GM12878 (cell line): ENCODE measurements at regions not wholly inside any gene's neighbourhood (a gene's known extent, or its start where the extent isn't known, plus 50 kb on each side); places are given as distances from the start of the nearest gene placed in this dataset.

Experiments
- ATAC-seq: fragments of 200-7000 bp; cut with Tn5 transposase; 3 replicates; pipeline ENCODE4 v1.9.1; 2020; ENCODE audit warnings: mild to moderate bottlenecking, moderate library complexity
- BruUV-seq: library from RNA; stranded (reverse); fragments of 400-500 nt; replicated peaks from 2 replicates; lab custom pipeline; 2021; lab: Mats Ljungman, UMichigan
- CTCF ChIA-PET: fragments of 300-600 bp; sonication (Branson Sonifier 250); formaldehyde crosslinking; extraction: SDS; loops from one replicate; lab custom pipeline; 2021; ENCODE audit warnings: inconsistent platforms; lab: Yijun Ruan, JAX
- POLR2A ChIA-PET: fragments of 350-600 bp; formaldehyde crosslinking; extraction: SDS; loops from one replicate; lab custom pipeline; 2021; ENCODE audit warnings: inconsistent platforms; lab: Charles Lee
- RAD21 ChIA-PET: fragments of 300-600 bp; sonication (Branson Sonifier 250); formaldehyde crosslinking; loops from one replicate; lab custom pipeline; 2023; ENCODE audit warnings: antibody characterized with exemption; ENCODE audit not compliant: unreplicated experiment; lab: Charles Lee
- SMC1A ChIA-PET: fragments of 300-600 bp; sonication (Branson Sonifier 250); formaldehyde crosslinking; loops from one replicate; lab custom pipeline; 2023; ENCODE audit not compliant: unreplicated experiment, uncharacterized antibody; lab: Charles Lee
- DNase-seq: peaks from one replicate; pipeline ENCODE4 v3.0.0-alpha.2; 2011; ENCODE audit warnings: low read depth, low spot score
- FAIRE-seq: peaks from 3 replicates; lab custom pipeline; 2011; peaks lifted over from hg19 to GRCh38; lab: Jason Lieb, UNC
- H2AFZ ChIP-seq: 2 replicates; pipeline ENCODE4 v1.6.0; 2011; ENCODE audit warnings: low read depth, low read length, control low read depth; ENCODE audit not compliant: control insufficient read depth
- H3K27ac ChIP-seq: 2 replicates; pipeline ENCODE4 v1.5.1; 2011; ENCODE audit warnings: control low read depth; ENCODE audit not compliant: control insufficient read depth, insufficient read depth
- H3K27me3 ChIP-seq, 2 experiments: replicated peaks in 1 of 2; 2 replicates each; pipeline versions ENCODE4 v1.6.0 to v1.6.1; 2011; ENCODE audit warnings: low read length in 1 of 2; ENCODE audit not compliant: control insufficient read depth in 2 of 2, insufficient read depth in 2 of 2
- H3K36me3 ChIP-seq, 2 experiments: 2 replicates each; pipeline ENCODE4 v1.5.1; 2011; ENCODE audit warnings: low read length in 1 of 2; ENCODE audit not compliant: control insufficient read depth in 2 of 2, insufficient read depth in 2 of 2
- H3K4me1 ChIP-seq: 2 replicates; pipeline ENCODE4 v1.6.1; 2011; ENCODE audit warnings: mild to moderate bottlenecking, low read length, moderate library complexity, mixed read lengths; ENCODE audit not compliant: control insufficient read depth, insufficient read depth
- H3K4me2 ChIP-seq: 2 replicates; pipeline ENCODE4 v1.6.0; 2011; ENCODE audit warnings: control low read depth; ENCODE audit not compliant: control insufficient read depth, insufficient read depth
- H3K4me3 ChIP-seq: fragments of 200-600 bp; sonication (generic); 2 replicates; pipeline ENCODE4 v1.5.1; 2016
- H3K79me2 ChIP-seq: 2 replicates; pipeline ENCODE4 v1.6.0; 2011; ENCODE audit warnings: low read length; ENCODE audit not compliant: control insufficient read depth, insufficient read depth
- H3K9ac ChIP-seq: 2 replicates; pipeline ENCODE4 v1.8.0; 2011; ENCODE audit warnings: low read length, control low read depth, mixed read lengths; ENCODE audit not compliant: control insufficient read depth, insufficient read depth
- H3K9me3 ChIP-seq: replicated peaks from 3 replicates; pipeline ENCODE4 v1.5.1; 2011; ENCODE audit warnings: mild to moderate bottlenecking, low read length; ENCODE audit not compliant: control insufficient read depth, insufficient read depth
- H4K20me1 ChIP-seq: 2 replicates; pipeline ENCODE4 v1.6.0; 2011; ENCODE audit not compliant: control insufficient read depth, insufficient read depth
- CHD4 ChIP-seq: fragments of 200-600 bp; sonication (generic); IDR thresholded peaks from 2 replicates; pipeline ENCODE4 v1.6.1; 2016; ENCODE audit warnings: mild to moderate bottlenecking
- GATAD2B ChIP-seq: fragments of 450-650 bp; conservative IDR thresholded peaks from 2 replicates; pipeline ENCODE4 v1.6.1; 2017; ENCODE audit warnings: low read depth, mild to moderate bottlenecking, moderate library complexity
- HDAC6 ChIP-seq: fragments of 200-600 bp; sonication (generic); IDR thresholded peaks from one replicate; pipeline ENCODE4 v1.8.0; 2017; ENCODE audit warnings: antibody characterized with exemption; ENCODE audit not compliant: unreplicated experiment
- MEF2A ChIP-seq: IDR thresholded peaks from 2 replicates; pipeline ENCODE4 v1.6.1; 2011; ENCODE audit warnings: low read depth, mild to moderate bottlenecking, low read length, moderate library complexity; ENCODE audit not compliant: insufficient read depth
- MLLT1 ChIP-seq: fragments of 450-650 bp; IDR thresholded peaks from 2 replicates; pipeline ENCODE4 v1.6.1; 2016; ENCODE audit warnings: mild to moderate bottlenecking
- MYB ChIP-seq: fragments of 150-350 bp; IDR thresholded peaks from 2 replicates; pipeline ENCODE4 v1.6.1; 2014; ENCODE audit warnings: mild to moderate bottlenecking, low read depth, low read length, borderline replicate concordance
- NRF1 ChIP-seq: conservative IDR thresholded peaks from 2 replicates; pipeline ENCODE4 v1.6.1; 2011; ENCODE audit warnings: mild to moderate bottlenecking, low read depth, low read length, improper control_type of control experiment
- PAX8 ChIP-seq: fragments of 450-650 bp; IDR thresholded peaks from 2 replicates; pipeline ENCODE4 v1.6.1; 2017; ENCODE audit warnings: mild to moderate bottlenecking, moderate library complexity
- RBBP5 ChIP-seq: fragments of 200-600 bp; sonication (generic); conservative IDR thresholded peaks from 2 replicates; pipeline ENCODE4 v1.6.1; 2016
- RUNX3 ChIP-seq: IDR thresholded peaks from 2 replicates; pipeline ENCODE4 v1.6.1; 2012; ENCODE audit warnings: low read length, inconsistent platforms
- TCF3 ChIP-seq: IDR thresholded peaks from 2 replicates; pipeline ENCODE4 v1.6.1; 2012; ENCODE audit warnings: low read depth, mild to moderate bottlenecking, low read length, borderline replicate concordance; ENCODE audit not compliant: insufficient read depth
- USF1 ChIP-seq: IDR thresholded peaks from 2 replicates; pipeline ENCODE4 v1.6.1; 2011; ENCODE audit warnings: borderline replicate concordance, low read depth, mild to moderate bottlenecking, moderate library complexity, mixed read lengths, low read length; ENCODE audit not compliant: insufficient read depth; ENCODE audit errors: extremely low read length
- YBX1 ChIP-seq: fragments of 450-650 bp; IDR thresholded peaks from 2 replicates; pipeline ENCODE4 v1.6.1; 2016; ENCODE audit warnings: antibody characterized with exemption
- ZBTB4 ChIP-seq: fragments of 450-650 bp; formaldehyde crosslinking; IDR thresholded peaks from 2 replicates; pipeline ENCODE4 v1.4.0; 2022; ENCODE audit warnings: mild to moderate bottlenecking, moderate library complexity
- WGBS: methylation state at CpG from one replicate; pipeline ENCODE4 v1.1.6; 2016; ENCODE audit warnings: low lambda C conversion rate; ENCODE audit not compliant: insufficient replicate concordance, insufficient coverage; ENCODE audit errors: missing lambda C conversion rate; 5-methylcytosine and 5-hydroxymethylcytosine counted together
- in situ Hi-C: fragments of 300-500 bp; cut with MboI; formaldehyde crosslinking; loops from 9 replicates; pipeline ENCODE4 v1.14.3; 2018; ENCODE audit warnings: mixed read lengths
- intact Hi-C: fragments of 100-400 bp; cut with micrococcal nuclease; formaldehyde crosslinking; loops from one replicate; pipeline ENCODE4 v1.14.2; 2022; ENCODE audit not compliant: unreplicated experiment
- TF ChIP-seq, protein P1 (sequence below): fragments of 450-650 bp; conservative IDR thresholded peaks from 2 replicates; pipeline ENCODE4 v1.6.1; 2017; ENCODE audit warnings: mild to moderate bottlenecking, moderate library complexity
- TF ChIP-seq, protein P2 (sequence below): IDR thresholded peaks from 2 replicates; pipeline ENCODE4 v1.6.1; 2012; ENCODE audit warnings: low read depth, low read length, improper control_type of control experiment

GRCh38 chr12:86373813-86374212 lies 117.6 kb upstream of the MGAT4C start (continued):
- TF ChIP-seq, protein P1, sequence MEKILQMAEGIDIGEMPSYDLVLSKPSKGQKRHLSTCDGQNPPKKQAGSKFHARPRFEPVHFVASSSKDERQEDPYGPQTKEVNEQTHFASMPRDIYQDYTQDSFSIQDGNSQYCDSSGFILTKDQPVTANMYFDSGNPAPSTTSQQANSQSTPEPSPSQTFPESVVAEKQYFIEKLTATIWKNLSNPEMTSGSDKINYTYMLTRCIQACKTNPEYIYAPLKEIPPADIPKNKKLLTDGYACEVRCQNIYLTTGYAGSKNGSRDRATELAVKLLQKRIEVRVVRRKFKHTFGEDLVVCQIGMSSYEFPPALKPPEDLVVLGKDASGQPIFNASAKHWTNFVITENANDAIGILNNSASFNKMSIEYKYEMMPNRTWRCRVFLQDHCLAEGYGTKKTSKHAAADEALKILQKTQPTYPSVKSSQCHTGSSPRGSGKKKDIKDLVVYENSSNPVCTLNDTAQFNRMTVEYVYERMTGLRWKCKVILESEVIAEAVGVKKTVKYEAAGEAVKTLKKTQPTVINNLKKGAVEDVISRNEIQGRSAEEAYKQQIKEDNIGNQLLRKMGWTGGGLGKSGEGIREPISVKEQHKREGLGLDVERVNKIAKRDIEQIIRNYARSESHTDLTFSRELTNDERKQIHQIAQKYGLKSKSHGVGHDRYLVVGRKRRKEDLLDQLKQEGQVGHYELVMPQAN = no peak
- TF ChIP-seq, protein P2, sequence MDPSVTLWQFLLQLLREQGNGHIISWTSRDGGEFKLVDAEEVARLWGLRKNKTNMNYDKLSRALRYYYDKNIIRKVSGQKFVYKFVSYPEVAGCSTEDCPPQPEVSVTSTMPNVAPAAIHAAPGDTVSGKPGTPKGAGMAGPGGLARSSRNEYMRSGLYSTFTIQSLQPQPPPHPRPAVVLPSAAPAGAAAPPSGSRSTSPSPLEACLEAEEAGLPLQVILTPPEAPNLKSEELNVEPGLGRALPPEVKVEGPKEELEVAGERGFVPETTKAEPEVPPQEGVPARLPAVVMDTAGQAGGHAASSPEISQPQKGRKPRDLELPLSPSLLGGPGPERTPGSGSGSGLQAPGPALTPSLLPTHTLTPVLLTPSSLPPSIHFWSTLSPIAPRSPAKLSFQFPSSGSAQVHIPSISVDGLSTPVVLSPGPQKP = no peak
- TF ChIP-seq RUNX3 (no peak), MYB (no peak)

- ChIA-PET CTCF (no interaction called here), POLR2A (no interaction called here), SMC1A (no interaction called here), RAD21 (no interaction called here)
- no peak overlapping the region for H3K4me3 ChIP-seq
- no peak overlapping the region for H3K27ac ChIP-seq
- no peak overlapping the region for H3K9ac ChIP-seq
- WGBS = 50% methylated on average over 2 of the region's 2 CpGs
- DNase-seq (no peak), ATAC-seq (no peak), FAIRE-seq (no peak)
- intact Hi-C loops = no loop called here
- H4K20me1 ChIP-seq = no peaks in the 10 kb centered on the region
- no peaks in the 10 kb centered on the region for H3K9me3 ChIP-seq
- H3K4me1 ChIP-seq = no peaks in the 10 kb centered on the region
- H3K36me3 ChIP-seq = no peaks in the 10 kb centered on the region
- H2AFZ ChIP-seq = no peak overlapping the region
- in situ Hi-C loops = no loop called here
- no TSS peak for BruUV-seq
- H3K4me2 ChIP-seq = no peak overlapping the region
- H3K27me3 ChIP-seq = no peaks in the 10 kb centered on the region
- no peaks in the 10 kb centered on the region for H3K79me2 ChIP-seq
- no peak for TF ChIP-seq GATAD2B
- no peak for TF ChIP-seq TCF3
- no peak for TF ChIP-seq MEF2A
- TF ChIP-seq ZBTB4 = no peak
- no peak for TF ChIP-seq YBX1
- no peak for TF ChIP-seq CHD4
- no peak for TF ChIP-seq USF1
- TF ChIP-seq NRF1 = no peak
- no peak for TF ChIP-seq HDAC6
- no peak for TF ChIP-seq RBBP5
- no peak for TF ChIP-seq MLLT1
- no peak for TF ChIP-seq PAX8
Measured at GRCh38 chr12:86367137-86367536, 110.9 kb upstream of the MGAT4C start.
